ENCODE measurements at regions not wholly inside any gene's neighbourhood (a gene's known extent, or its start where the extent isn't known, plus 50 kb on each side); places are given as distances from the start of the nearest gene placed in this dataset.

DNA sequence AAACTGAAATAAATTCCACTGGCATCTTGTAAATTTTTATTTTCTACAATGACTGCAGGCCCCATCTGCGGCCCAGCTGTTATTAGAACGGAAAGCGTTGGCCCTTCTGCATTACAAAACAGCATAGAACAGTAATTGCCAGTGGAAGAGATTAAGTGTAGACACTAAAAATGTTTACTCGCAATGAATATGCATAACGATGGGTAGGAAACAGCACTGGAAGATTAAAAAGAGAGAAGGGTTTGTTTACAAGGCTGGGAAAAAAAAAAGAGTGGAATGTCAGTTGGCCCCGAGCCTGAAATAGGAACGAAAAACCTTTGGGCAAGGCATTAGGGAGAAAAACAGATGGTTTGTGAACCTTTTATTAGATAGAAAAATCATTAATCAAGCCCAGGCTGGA, 275.9 kb upstream of the TCF4 start:
- TF ChIP-seq CTCF (conservative IDR thresholded peaks at IDR 0.05 in 1 of 2, IDR thresholded peaks at IDR 0.05 in 1 of 2; ENCODE audit: low read depth in 1 of 2, low read length in 2 of 2), result no peak
- no peak for TF ChIP-seq EZH2 (IDR thresholded peaks at IDR 0.05; ENCODE audit: low read length, missing control alignments)

Data from fibroblast of lung (primary cell).